Esophagus squamous epithelium (tissue), 5 donors: ENCODE measurements at regions not wholly inside any gene's neighbourhood (a gene's known extent, or its start where the extent isn't known, plus 50 kb on each side); places are given as distances from the start of the nearest gene placed in this dataset.

Experiments used
- DNase-seq: peaks from one replicate; lab custom pipeline; 2025; lab: John Stamatoyannopoulos, UW
- H3K27ac ChIP-seq, 4 donors: fragments of 200-600 bp; sonication (generic); one replicate each; pipeline ENCODE4 v1.5.1; 2016 to 2019; ENCODE audit warnings: mild to moderate bottlenecking in 1 of 4
- H3K27me3 ChIP-seq, 4 donors: fragments of 200-600 bp; sonication (generic); 1 replicate in 3 of 4; 2 replicates in 1 of 4; pipeline versions ENCODE4 v1.5.1 to v1.6.0; 2017 to 2021; ENCODE audit warnings: antibody characterized with exemption in 1 of 4
- H3K36me3 ChIP-seq, 3 donors: fragments of 200-600 bp; sonication (generic); one replicate each; pipeline ENCODE4 v1.5.1; 2016 to 2019
- H3K4me1 ChIP-seq, 3 donors: fragments of 200-600 bp; sonication (generic); one replicate each; pipeline ENCODE4 v1.5.1; 2017 to 2019
- H3K4me3 ChIP-seq, 4 donors: fragments of 200-600 bp; sonication (generic); 1 replicate in 3 of 4; 2 replicates in 1 of 4; pipeline ENCODE4 v1.5.1; 2016 to 2019; ENCODE audit warnings: mild to moderate bottlenecking in 2 of 4, moderate library complexity in 1 of 4
- H3K9me3 ChIP-seq, 3 donors: fragments of 200-600 bp; sonication (generic); one replicate each; pipeline ENCODE4 v1.5.1; 2016 to 2019
- POLR2A ChIP-seq, 4 donors: fragments of 450-650 bp; IDR thresholded peaks; one replicate each; pipeline ENCODE4 v1.6.1; 2017; ENCODE audit warnings: antibody characterized with exemption in 4 of 4, mild to moderate bottlenecking in 4 of 4, moderate library complexity in 3 of 4
- WGBS, 2 donors: methylation state at CpG; one replicate each; pipeline ENCODE4 v1.1.5; 2018; 5-methylcytosine and 5-hydroxymethylcytosine counted together
- intact Hi-C: fragments of 100-400 bp; cut with DNase I; formaldehyde crosslinking; loops from one replicate; pipeline ENCODE4 v1.15.0; 2022
- TF ChIP-seq, protein P1 (sequence below), 6 experiments: fragments of 450-650 bp in 4 of 6; fragments of 200-600 bp in 2 of 6; sonication (generic) in 2 of 6; IDR thresholded peaks; one replicate each; pipeline ENCODE4 v1.5.1; 2016 to 2019; ENCODE audit warnings: antibody characterized with exemption in 6 of 6, mild to moderate bottlenecking in 4 of 6, moderate library complexity in 4 of 6
- donor health status: DM: yes; HTN: yes; CAD: no.

DNA sequence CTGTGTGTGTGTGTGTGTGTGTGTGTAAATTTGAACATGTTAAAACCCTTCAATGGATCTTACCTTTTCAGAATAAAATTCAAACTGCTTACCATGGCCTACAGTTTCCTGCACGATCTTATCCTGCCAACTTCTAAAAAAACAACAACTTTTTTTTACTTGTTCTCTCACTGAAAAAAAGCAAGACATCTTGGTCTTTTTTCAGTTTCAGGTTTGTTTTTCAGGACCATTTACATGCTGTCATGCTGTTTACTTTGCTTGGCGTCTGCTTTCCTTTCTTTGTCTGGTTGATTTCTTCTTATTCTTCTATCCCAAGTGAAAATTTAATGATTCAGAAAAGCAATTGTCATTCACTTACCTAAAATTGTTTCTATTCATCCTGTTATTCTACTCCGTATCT lies 286.3 kb upstream of the TMEFF2 start:
- Histone ChIP-seq H3K9me3 (no peaks in the 10 kb centered on the region), H3K27me3 (no peaks in the 10 kb centered on the region), H3K4me1 (no peaks in the 10 kb centered on the region), H3K4me3 (no peak overlapping the region), H3K27ac (no peak overlapping the region), H3K36me3 (no peaks in the 10 kb centered on the region)
- DNase-seq = no peak
- intact Hi-C loops = no loop called here
- WGBS, 2 donors = 36 to 53% methylated on average over 3 of the region's 3 CpGs
- no peak for TF ChIP-seq POLR2A (IDR thresholded peaks at IDR 0.05)
- TF ChIP-seq, protein P1, sequence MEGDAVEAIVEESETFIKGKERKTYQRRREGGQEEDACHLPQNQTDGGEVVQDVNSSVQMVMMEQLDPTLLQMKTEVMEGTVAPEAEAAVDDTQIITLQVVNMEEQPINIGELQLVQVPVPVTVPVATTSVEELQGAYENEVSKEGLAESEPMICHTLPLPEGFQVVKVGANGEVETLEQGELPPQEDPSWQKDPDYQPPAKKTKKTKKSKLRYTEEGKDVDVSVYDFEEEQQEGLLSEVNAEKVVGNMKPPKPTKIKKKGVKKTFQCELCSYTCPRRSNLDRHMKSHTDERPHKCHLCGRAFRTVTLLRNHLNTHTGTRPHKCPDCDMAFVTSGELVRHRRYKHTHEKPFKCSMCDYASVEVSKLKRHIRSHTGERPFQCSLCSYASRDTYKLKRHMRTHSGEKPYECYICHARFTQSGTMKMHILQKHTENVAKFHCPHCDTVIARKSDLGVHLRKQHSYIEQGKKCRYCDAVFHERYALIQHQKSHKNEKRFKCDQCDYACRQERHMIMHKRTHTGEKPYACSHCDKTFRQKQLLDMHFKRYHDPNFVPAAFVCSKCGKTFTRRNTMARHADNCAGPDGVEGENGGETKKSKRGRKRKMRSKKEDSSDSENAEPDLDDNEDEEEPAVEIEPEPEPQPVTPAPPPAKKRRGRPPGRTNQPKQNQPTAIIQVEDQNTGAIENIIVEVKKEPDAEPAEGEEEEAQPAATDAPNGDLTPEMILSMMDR (IDR thresholded peaks at IDR 0.05) = no peak

DNA sequence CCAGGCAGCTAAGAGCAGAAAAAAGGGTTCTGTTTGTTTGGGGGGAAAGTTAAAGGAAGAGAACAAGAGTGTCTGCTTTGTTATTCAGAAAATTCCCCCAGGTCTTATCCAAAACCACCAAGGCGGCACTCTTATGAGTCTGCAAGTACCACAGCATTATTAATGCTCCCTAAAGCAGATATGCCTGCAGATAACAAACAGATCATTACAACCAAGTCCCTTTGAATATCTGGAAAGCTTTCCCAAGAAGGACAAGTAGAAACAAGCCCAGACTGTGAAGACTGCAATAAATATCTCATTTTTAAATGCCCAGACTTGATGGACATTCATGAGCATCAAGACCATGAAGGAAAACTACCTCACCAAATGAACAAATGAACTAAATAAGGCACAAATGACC lies 278.6 kb upstream of the TMEFF2 start:
- DNase-seq = no peak
- Histone ChIP-seq H3K36me3 (no peaks in the 10 kb centered on the region), H3K27me3 (no peaks in the 10 kb centered on the region), H3K27ac (no peak overlapping the region), H3K9me3 (no peaks in the 10 kb centered on the region), H3K4me1 (no peaks in the 10 kb centered on the region), H3K4me3 (no peak overlapping the region)
- intact Hi-C loops = no loop called here
- TF ChIP-seq POLR2A (IDR thresholded peaks at IDR 0.05) = no peak
- TF ChIP-seq, protein P1 (IDR thresholded peaks at IDR 0.05) = no peak
- 0% methylated on average over 1 of the region's 1 CpG for WGBS, 2 donors

DNA sequence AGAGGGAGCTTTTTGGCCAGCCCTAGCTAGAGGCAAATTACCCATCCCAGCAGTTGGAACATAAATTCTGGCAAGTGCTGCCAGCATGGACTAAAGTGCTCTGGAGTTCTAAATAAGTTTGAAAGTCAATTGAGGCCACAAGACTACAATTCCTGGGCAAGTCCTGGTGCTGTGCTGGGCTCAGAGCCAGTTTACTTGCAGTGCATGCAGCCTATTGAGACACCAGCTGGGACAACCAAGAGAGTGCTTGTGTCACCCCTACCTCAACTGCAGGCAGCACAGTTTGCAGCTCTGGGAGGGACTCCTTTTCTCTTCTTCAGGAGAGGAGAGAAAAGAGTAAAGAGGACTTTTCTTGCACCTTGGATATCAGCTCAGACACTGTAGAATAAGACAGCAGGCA lies 277.2 kb upstream of the TMEFF2 start:
- DNase-seq = no peak
- H3K36me3 ChIP-seq = no peaks in the 10 kb centered on the region
- no peaks in the 10 kb centered on the region for H3K9me3 ChIP-seq
- intact Hi-C loops = no loop called here
- no peaks in the 10 kb centered on the region for H3K4me1 ChIP-seq
- H3K27ac ChIP-seq = no peak overlapping the region
- TF ChIP-seq, protein P1 (IDR thresholded peaks at IDR 0.05) = no peak
- no peak for TF ChIP-seq POLR2A (IDR thresholded peaks at IDR 0.05)
- no peaks in the 10 kb centered on the region for H3K27me3 ChIP-seq
- H3K4me3 ChIP-seq = no peak overlapping the region

- TF ChIP-seq, protein P1 (IDR thresholded peaks at IDR 0.05) = no peak
- no peak for TF ChIP-seq POLR2A (IDR thresholded peaks at IDR 0.05)
- WGBS, 2 donors = 47 to 52% methylated on average over 1 of the region's 1 CpG
- Histone ChIP-seq H3K36me3 (no peaks in the 10 kb centered on the region), H3K4me3 (no peak overlapping the region), H3K9me3 (no peaks in the 10 kb centered on the region), H3K4me1 (no peaks in the 10 kb centered on the region), H3K27ac (no peak overlapping the region), H3K27me3 (no peaks in the 10 kb centered on the region)
- intact Hi-C loops = no loop called here
- DNase-seq = no peak
Observed at GRCh38 chr2:192469612-192470011, 274.9 kb upstream of the TMEFF2 start.

DNA sequence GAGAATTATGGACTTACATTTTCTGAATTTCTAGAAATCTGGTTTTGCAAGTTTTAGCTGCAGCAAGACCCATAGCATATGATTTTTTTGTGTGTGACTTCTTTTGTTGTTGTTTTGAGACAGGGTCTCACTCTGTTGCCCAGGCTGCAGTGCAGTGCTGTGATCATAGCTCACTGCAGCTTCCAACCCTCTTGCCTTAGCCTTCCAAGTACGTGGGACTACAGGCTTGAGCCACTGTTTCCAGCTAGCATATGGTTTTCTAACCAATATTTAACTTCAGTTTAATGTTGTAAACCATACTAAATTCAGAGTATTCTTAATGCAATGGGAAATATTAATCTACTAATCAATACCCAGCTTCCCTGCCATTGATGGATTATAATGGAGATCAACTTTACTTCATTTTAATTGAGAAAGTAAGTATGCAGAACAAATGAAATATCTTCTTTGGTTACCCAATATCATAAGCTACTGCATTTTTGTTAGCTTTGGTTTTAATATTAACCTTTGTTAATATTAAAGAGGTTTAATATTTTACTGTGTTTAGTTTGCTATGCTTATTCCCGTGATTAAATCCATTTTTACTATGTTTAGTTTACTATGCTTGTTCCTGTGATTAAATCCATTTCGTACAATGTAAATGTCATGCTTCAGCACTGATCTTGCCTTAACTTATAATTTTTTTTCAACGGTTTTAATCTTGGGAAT lies 273.4 kb upstream of the TMEFF2 start:
- Histone ChIP-seq H3K9me3 (no peaks in the 10 kb centered on the region), H3K27me3 (no peaks in the 10 kb centered on the region), H3K4me1 (no peaks in the 10 kb centered on the region), H3K27ac (no peak overlapping the region), H3K36me3 (no peaks in the 10 kb centered on the region), H3K4me3 (no peak overlapping the region)
- DNase-seq = no peak
- intact Hi-C loops = no loop called here
- WGBS, 2 donors = 56 to 62% methylated on average over 4 of the region's 4 CpGs
- TF ChIP-seq, protein P1 (IDR thresholded peaks at IDR 0.05) = no peak
- TF ChIP-seq POLR2A (IDR thresholded peaks at IDR 0.05) = no peak
